GM23338 (cell line): ENCODE measurements at regions not wholly inside any gene's neighbourhood (a gene's known extent, or its start where the extent isn't known, plus 50 kb on each side); places are given as distances from the start of the nearest gene placed in this dataset.

ENCODE experiments used
- ATAC-seq: fragments of 200-7000 bp; cut with Tn5 transposase; 3 replicates; pipeline ENCODE4 v1.9.1; 2020
- DNase-seq: peaks from one replicate; pipeline ENCODE4 v3.0.0-alpha.2; 2015; ENCODE audit warnings: low spot score
- H2AFZ ChIP-seq: fragments of 200-600 bp; sonication (generic); 2 replicates; pipeline ENCODE4 v1.8.0; 2016; ENCODE audit warnings: antibody characterized with exemption, mild to moderate bottlenecking, moderate library complexity
- H3F3A ChIP-seq: fragments of 200-600 bp; sonication (generic); replicated peaks from 2 replicates; pipeline ENCODE4 v1.8.0; 2017; ENCODE audit warnings: antibody characterized with exemption, mixed run types, low read depth
- H3K27ac ChIP-seq: fragments of 200-600 bp; sonication (generic); 2 replicates; pipeline ENCODE4 v1.6.1; 2016; ENCODE audit warnings: low read depth
- H3K27me3 ChIP-seq: fragments of 200-600 bp; sonication (generic); 2 replicates; pipeline ENCODE4 v1.8.0; 2016; ENCODE audit warnings: mild to moderate bottlenecking, mixed run types, moderate library complexity; ENCODE audit not compliant: insufficient read depth
- H3K36me3 ChIP-seq: fragments of 200-600 bp; sonication (generic); 2 replicates; pipeline ENCODE4 v1.8.0; 2016; ENCODE audit warnings: mild to moderate bottlenecking; ENCODE audit not compliant: insufficient read depth
- H3K4me1 ChIP-seq: fragments of 200-600 bp; sonication (generic); 2 replicates; pipeline ENCODE4 v1.8.0; 2016; ENCODE audit warnings: mild to moderate bottlenecking, moderate library complexity; ENCODE audit not compliant: insufficient read depth
- H3K4me2 ChIP-seq: fragments of 200-600 bp; sonication (generic); 2 replicates; pipeline ENCODE4 v1.7.1; 2017; ENCODE audit warnings: mixed run types
- H3K4me3 ChIP-seq: fragments of 200-600 bp; sonication (generic); 2 replicates; pipeline ENCODE4 v1.6.1; 2016; ENCODE audit warnings: mixed run types
- H3K79me2 ChIP-seq: fragments of 200-600 bp; sonication (generic); replicated peaks from 2 replicates; pipeline ENCODE4 v1.8.0; 2017; ENCODE audit warnings: mild to moderate bottlenecking; ENCODE audit not compliant: insufficient read depth
- H3K9me2 ChIP-seq: fragments of 200-600 bp; sonication (generic); 2 replicates; pipeline ENCODE4 v1.8.0; 2017; ENCODE audit not compliant: insufficient read depth
- H4K20me1 ChIP-seq: fragments of 200-600 bp; sonication (generic); replicated peaks from 2 replicates; pipeline ENCODE4 v1.8.0; 2017; ENCODE audit warnings: mild to moderate bottlenecking; ENCODE audit not compliant: insufficient read depth
- H3K27ac Mint-ChIP-seq: 2 replicates; pipeline ENCODE4 v1.8.0; 2020; ENCODE audit warnings: inconsistent platforms, mild to moderate bottlenecking, moderate library complexity, mixed read lengths
- H3K27me3 Mint-ChIP-seq: 3 replicates; pipeline ENCODE4 v1.8.0; 2022; ENCODE audit warnings: low read depth, mild to moderate bottlenecking, moderate library complexity, mixed read lengths, inconsistent platforms; ENCODE audit not compliant: insufficient read depth, poor library complexity
- H3K36me3 Mint-ChIP-seq: 3 replicates; pipeline ENCODE4 v1.8.0; 2021; ENCODE audit warnings: low read depth, mild to moderate bottlenecking, inconsistent platforms, moderate library complexity, mixed read lengths
- H3K4me1 Mint-ChIP-seq: 3 replicates; pipeline ENCODE4 v1.8.0; 2020; ENCODE audit warnings: mild to moderate bottlenecking, inconsistent platforms, mixed read lengths
- H3K4me3 Mint-ChIP-seq: 3 replicates; pipeline ENCODE4 v1.8.0; 2021; ENCODE audit warnings: moderate library complexity, mild to moderate bottlenecking, inconsistent platforms, mixed read lengths
- H3K9me3 Mint-ChIP-seq: 3 replicates; pipeline ENCODE4 v1.8.0; 2020; ENCODE audit warnings: moderate library complexity, mild to moderate bottlenecking, inconsistent platforms, mixed read lengths
- CREB1 ChIP-seq: fragments of 250-450 bp; sonication (Bioruptor Pico); IDR thresholded peaks from 2 replicates; pipeline ENCODE4 v1.5.0; 2020; ENCODE audit warnings: low read depth, mild to moderate bottlenecking, moderate library complexity
- EZH2 ChIP-seq: fragments of 200-600 bp; sonication (generic); IDR thresholded peaks from one replicate; pipeline ENCODE4 v1.8.0; 2017; ENCODE audit warnings: antibody characterized with exemption, mild to moderate bottlenecking, low read depth; ENCODE audit not compliant: unreplicated experiment
- EZH2phosphoT487 ChIP-seq: fragments of 200-600 bp; sonication (generic); IDR thresholded peaks from one replicate; pipeline ENCODE4 v1.8.1; 2018; ENCODE audit warnings: antibody characterized with exemption; ENCODE audit not compliant: unreplicated experiment
- JUNB ChIP-seq: IDR thresholded peaks from one replicate; pipeline ENCODE4 v1.6.1; 2016; ENCODE audit warnings: antibody characterized with exemption; ENCODE audit not compliant: unreplicated experiment
- NANOG ChIP-seq: IDR thresholded peaks from 2 replicates; pipeline ENCODE4 v1.6.1; 2016; ENCODE audit warnings: antibody characterized with exemption, borderline replicate concordance
- POLR2AphosphoS5 ChIP-seq: IDR thresholded peaks from 2 replicates; pipeline ENCODE4 v1.6.1; 2016; ENCODE audit warnings: antibody characterized with exemption, low read depth
- STAT1 ChIP-seq: IDR thresholded peaks from one replicate; pipeline ENCODE4 v1.6.1; 2016; ENCODE audit warnings: antibody characterized with exemption; ENCODE audit not compliant: unreplicated experiment
- ZNF114 ChIP-seq: fragments of 250-450 bp; sonication (Bioruptor Pico); IDR thresholded peaks from 2 replicates; pipeline ENCODE4 v1.5.0; 2020; ENCODE audit warnings: mild to moderate bottlenecking, moderate library complexity
- ZNF331 ChIP-seq: fragments of 250-450 bp; sonication (Bioruptor Pico); IDR thresholded peaks from 2 replicates; pipeline ENCODE4 v1.5.0; 2020; ENCODE audit warnings: low read depth, mild to moderate bottlenecking, moderate library complexity
- TF ChIP-seq, protein P1 (sequence below), 2 experiments: fragments of 200-600 bp in 1 of 2; sonication (generic) in 1 of 2; conservative IDR thresholded peaks; 2 replicates each; pipeline versions ENCODE4 v1.5.1 to v1.6.1; 2016 to 2017; ENCODE audit warnings: antibody characterized with exemption in 2 of 2, low read depth in 2 of 2, mild to moderate bottlenecking in 2 of 2, moderate library complexity in 1 of 2
- TF ChIP-seq, protein P2 (sequence below): IDR thresholded peaks from 2 replicates; pipeline ENCODE4 v1.6.1; 2016; ENCODE audit warnings: antibody characterized with exemption
- TF ChIP-seq, protein P3 (sequence below): IDR thresholded peaks from one replicate; pipeline ENCODE4 v1.6.1; 2018; ENCODE audit warnings: antibody characterized with exemption; ENCODE audit not compliant: unreplicated experiment
- TF ChIP-seq, protein P4 (sequence below): fragments of 250-450 bp; sonication (Bioruptor Pico); IDR thresholded peaks from 2 replicates; pipeline ENCODE4 v1.5.0; 2020; ENCODE audit warnings: mild to moderate bottlenecking, moderate library complexity

DNA sequence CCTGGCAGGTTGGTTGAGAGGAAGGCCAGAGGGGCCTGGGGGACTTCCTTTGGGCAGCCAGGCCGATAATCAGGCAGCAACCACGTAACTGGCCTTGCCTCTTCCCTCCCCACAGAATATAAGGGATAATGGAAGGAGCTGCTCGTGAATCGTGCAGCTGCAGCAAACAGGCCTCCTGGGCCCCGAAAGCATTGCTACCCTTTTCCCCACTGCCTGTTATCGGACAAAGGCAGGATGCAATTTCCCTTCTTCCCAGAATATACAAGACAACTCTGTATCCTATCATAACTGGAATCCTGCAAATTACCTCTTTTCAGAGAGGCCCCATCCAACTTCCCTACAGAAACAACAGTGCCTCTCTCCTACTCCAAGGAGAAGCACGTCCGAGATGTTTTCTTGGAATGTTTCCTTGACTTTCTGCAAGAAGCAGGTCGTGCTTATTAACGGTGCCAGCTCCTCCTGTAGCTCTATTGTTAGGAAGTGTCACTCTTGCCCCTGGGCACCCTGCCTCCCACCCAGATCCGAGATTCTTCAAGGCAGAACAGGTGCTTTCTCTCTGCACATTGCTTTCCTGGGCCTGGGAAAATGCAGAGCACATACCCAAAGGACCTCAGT is 106.0 kb upstream of the TIAM1 start:
- Histone ChIP-seq H3K4me2 (no peak overlapping the region), H3K27me3 (no peaks in the 10 kb centered on the region), H3K79me2 (peaks cover 4% of the 10 kb centered on the region; the same call in 1 of the 2 replicates), H3F3A (no peaks in the 10 kb centered on the region), H3K4me3 (no peak overlapping the region), H3K4me1 (0 out of 2 replicates have a peak, but pooled peaks cover 6% of the 10 kb centered on the region), H4K20me1 (no peaks in the 10 kb centered on the region), H3K27ac (no peak overlapping the region), H3K9me2 (peaks cover 11% of the 10 kb centered on the region), H3K36me3 (no peaks in the 10 kb centered on the region), H2AFZ (no peak overlapping the region)
- no peak overlapping the region for H3K27ac Mint-ChIP-seq
- H3K9me3 Mint-ChIP-seq, result no peaks in the 10 kb centered on the region; the same call in 2 of the 3 replicates
- H3K4me1 Mint-ChIP-seq, result no peaks in the 10 kb centered on the region; the same call in 2 of the 3 replicates
- H3K36me3 Mint-ChIP-seq, result peaks cover 11% of the 10 kb centered on the region; the same call in 2 of the 3 replicates
- no peak overlapping the region for H3K4me3 Mint-ChIP-seq
- no peaks in the 10 kb centered on the region for H3K27me3 Mint-ChIP-seq
- TF ChIP-seq, protein P1, sequence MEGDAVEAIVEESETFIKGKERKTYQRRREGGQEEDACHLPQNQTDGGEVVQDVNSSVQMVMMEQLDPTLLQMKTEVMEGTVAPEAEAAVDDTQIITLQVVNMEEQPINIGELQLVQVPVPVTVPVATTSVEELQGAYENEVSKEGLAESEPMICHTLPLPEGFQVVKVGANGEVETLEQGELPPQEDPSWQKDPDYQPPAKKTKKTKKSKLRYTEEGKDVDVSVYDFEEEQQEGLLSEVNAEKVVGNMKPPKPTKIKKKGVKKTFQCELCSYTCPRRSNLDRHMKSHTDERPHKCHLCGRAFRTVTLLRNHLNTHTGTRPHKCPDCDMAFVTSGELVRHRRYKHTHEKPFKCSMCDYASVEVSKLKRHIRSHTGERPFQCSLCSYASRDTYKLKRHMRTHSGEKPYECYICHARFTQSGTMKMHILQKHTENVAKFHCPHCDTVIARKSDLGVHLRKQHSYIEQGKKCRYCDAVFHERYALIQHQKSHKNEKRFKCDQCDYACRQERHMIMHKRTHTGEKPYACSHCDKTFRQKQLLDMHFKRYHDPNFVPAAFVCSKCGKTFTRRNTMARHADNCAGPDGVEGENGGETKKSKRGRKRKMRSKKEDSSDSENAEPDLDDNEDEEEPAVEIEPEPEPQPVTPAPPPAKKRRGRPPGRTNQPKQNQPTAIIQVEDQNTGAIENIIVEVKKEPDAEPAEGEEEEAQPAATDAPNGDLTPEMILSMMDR (conservative IDR thresholded peaks at IDR 0.05; ENCODE audit: low read depth in 2 of 2), result no peak
- TF ChIP-seq ZNF331 (CRISPR knock-in tag) (no peak), JUNB (no peak), EZH2phosphoT487 (no peak), NANOG (no peak), CREB1 (CRISPR knock-in tag) (no peak), ZNF114 (CRISPR knock-in tag) (no peak), STAT1 (no peak), EZH2 (no peak), POLR2AphosphoS5 (no peak)
- TF ChIP-seq, protein P2, sequence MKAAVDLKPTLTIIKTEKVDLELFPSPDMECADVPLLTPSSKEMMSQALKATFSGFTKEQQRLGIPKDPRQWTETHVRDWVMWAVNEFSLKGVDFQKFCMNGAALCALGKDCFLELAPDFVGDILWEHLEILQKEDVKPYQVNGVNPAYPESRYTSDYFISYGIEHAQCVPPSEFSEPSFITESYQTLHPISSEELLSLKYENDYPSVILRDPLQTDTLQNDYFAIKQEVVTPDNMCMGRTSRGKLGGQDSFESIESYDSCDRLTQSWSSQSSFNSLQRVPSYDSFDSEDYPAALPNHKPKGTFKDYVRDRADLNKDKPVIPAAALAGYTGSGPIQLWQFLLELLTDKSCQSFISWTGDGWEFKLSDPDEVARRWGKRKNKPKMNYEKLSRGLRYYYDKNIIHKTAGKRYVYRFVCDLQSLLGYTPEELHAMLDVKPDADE, result no peak
- TF ChIP-seq, protein P3, sequence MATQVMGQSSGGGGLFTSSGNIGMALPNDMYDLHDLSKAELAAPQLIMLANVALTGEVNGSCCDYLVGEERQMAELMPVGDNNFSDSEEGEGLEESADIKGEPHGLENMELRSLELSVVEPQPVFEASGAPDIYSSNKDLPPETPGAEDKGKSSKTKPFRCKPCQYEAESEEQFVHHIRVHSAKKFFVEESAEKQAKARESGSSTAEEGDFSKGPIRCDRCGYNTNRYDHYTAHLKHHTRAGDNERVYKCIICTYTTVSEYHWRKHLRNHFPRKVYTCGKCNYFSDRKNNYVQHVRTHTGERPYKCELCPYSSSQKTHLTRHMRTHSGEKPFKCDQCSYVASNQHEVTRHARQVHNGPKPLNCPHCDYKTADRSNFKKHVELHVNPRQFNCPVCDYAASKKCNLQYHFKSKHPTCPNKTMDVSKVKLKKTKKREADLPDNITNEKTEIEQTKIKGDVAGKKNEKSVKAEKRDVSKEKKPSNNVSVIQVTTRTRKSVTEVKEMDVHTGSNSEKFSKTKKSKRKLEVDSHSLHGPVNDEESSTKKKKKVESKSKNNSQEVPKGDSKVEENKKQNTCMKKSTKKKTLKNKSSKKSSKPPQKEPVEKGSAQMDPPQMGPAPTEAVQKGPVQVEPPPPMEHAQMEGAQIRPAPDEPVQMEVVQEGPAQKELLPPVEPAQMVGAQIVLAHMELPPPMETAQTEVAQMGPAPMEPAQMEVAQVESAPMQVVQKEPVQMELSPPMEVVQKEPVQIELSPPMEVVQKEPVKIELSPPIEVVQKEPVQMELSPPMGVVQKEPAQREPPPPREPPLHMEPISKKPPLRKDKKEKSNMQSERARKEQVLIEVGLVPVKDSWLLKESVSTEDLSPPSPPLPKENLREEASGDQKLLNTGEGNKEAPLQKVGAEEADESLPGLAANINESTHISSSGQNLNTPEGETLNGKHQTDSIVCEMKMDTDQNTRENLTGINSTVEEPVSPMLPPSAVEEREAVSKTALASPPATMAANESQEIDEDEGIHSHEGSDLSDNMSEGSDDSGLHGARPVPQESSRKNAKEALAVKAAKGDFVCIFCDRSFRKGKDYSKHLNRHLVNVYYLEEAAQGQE, result no peak
- TF ChIP-seq, protein P4, sequence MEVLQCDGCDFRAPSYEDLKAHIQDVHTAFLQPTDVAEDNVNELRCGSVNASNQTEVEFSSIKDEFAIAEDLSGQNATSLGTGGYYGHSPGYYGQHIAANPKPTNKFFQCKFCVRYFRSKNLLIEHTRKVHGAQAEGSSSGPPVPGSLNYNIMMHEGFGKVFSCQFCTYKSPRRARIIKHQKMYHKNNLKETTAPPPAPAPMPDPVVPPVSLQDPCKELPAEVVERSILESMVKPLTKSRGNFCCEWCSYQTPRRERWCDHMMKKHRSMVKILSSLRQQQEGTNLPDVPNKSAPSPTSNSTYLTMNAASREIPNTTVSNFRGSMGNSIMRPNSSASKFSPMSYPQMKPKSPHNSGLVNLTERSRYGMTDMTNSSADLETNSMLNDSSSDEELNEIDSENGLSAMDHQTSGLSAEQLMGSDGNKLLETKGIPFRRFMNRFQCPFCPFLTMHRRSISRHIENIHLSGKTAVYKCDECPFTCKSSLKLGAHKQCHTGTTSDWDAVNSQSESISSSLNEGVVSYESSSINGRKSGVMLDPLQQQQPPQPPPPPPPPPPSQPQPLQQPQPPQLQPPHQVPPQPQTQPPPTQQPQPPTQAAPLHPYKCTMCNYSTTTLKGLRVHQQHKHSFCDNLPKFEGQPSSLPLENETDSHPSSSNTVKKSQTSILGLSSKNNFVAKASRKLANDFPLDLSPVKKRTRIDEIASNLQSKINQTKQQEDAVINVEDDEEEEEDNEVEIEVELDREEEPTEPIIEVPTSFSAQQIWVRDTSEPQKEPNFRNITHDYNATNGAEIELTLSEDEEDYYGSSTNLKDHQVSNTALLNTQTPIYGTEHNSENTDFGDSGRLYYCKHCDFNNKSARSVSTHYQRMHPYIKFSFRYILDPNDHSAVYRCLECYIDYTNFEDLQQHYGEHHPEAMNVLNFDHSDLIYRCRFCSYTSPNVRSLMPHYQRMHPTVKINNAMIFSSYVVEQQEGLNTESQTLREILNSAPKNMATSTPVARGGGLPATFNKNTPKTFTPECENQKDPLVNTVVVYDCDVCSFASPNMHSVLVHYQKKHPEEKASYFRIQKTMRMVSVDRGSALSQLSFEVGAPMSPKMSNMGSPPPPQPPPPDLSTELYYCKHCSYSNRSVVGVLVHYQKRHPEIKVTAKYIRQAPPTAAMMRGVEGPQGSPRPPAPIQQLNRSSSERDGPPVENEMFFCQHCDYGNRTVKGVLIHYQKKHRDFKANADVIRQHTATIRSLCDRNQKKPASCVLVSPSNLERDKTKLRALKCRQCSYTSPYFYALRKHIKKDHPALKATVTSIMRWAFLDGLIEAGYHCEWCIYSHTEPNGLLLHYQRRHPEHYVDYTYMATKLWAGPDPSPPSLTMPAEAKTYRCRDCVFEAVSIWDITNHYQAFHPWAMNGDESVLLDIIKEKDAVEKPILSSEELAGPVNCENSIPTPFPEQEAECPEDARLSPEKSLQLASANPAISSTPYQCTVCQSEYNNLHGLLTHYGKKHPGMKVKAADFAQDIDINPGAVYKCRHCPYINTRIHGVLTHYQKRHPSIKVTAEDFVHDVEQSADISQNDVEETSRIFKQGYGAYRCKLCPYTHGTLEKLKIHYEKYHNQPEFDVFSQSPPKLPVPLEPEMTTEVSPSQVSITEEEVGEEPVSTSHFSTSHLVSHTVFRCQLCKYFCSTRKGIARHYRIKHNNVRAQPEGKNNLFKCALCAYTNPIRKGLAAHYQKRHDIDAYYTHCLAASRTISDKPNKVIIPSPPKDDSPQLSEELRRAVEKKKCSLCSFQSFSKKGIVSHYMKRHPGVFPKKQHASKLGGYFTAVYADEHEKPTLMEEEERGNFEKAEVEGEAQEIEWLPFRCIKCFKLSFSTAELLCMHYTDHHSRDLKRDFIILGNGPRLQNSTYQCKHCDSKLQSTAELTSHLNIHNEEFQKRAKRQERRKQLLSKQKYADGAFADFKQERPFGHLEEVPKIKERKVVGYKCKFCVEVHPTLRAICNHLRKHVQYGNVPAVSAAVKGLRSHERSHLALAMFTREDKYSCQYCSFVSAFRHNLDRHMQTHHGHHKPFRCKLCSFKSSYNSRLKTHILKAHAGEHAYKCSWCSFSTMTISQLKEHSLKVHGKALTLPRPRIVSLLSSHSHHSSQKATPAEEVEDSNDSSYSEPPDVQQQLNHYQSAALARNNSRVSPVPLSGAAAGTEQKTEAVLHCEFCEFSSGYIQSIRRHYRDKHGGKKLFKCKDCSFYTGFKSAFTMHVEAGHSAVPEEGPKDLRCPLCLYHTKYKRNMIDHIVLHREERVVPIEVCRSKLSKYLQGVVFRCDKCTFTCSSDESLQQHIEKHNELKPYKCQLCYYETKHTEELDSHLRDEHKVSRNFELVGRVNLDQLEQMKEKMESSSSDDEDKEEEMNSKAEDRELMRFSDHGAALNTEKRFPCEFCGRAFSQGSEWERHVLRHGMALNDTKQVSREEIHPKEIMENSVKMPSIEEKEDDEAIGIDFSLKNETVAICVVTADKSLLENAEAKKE (CRISPR knock-in tag), result no peak
- DNase-seq, result no peak
- ATAC-seq, result no peak
